Liver (tissue), 8 donors: ENCODE measurements at regions not wholly inside any gene's neighbourhood (a gene's known extent, or its start where the extent isn't known, plus 50 kb on each side); places are given as distances from the start of the nearest gene placed in this dataset.

Experiments used
- DNase-seq: peaks from one replicate; pipeline ENCODE4 v3.0.0-alpha.2; 2017; ENCODE audit warnings: low spot score
- H3K27ac ChIP-seq, 2 donors: one replicate each; pipeline ENCODE4 v1.7.0; 2013; ENCODE audit warnings: inconsistent platforms in 2 of 2, low read length in 2 of 2, control low read depth in 1 of 2, low read depth in 1 of 2, mild to moderate bottlenecking in 1 of 2
- H3K27me3 ChIP-seq, 4 donors: one replicate each; pipeline versions ENCODE4 v1.6.1 to v1.7.0; 2013; ENCODE audit warnings: low read length in 3 of 4, inconsistent platforms in 1 of 4, mild to moderate bottlenecking in 1 of 4, moderate library complexity in 1 of 4; ENCODE audit not compliant: control insufficient read depth in 4 of 4, insufficient read depth in 4 of 4
- H3K36me3 ChIP-seq, 4 donors: one replicate each; pipeline versions ENCODE4 v1.6.1 to v1.7.0; 2013; ENCODE audit warnings: low read length in 3 of 4, mild to moderate bottlenecking in 3 of 4, low read depth in 1 of 4, moderate library complexity in 1 of 4; ENCODE audit not compliant: control insufficient read depth in 4 of 4, insufficient read depth in 3 of 4
- H3K4me1 ChIP-seq, 4 donors: one replicate each; pipeline versions ENCODE4 v1.6.1 to v1.7.0; 2013; ENCODE audit warnings: low read length in 3 of 4, mild to moderate bottlenecking in 3 of 4, moderate library complexity in 1 of 4; ENCODE audit not compliant: control insufficient read depth in 4 of 4, insufficient read depth in 4 of 4
- H3K4me3 ChIP-seq, 3 donors: one replicate each; pipeline versions ENCODE4 v1.6.1 to v1.7.0; 2013; ENCODE audit warnings: low read length in 3 of 3, control low read depth in 1 of 3, low read depth in 1 of 3, mild to moderate bottlenecking in 1 of 3
- H3K9ac ChIP-seq, 2 donors: one replicate each; pipeline ENCODE4 v1.7.0; 2013; ENCODE audit warnings: low read length in 2 of 2, mild to moderate bottlenecking in 2 of 2, moderate library complexity in 2 of 2, control low read depth in 1 of 2, low read depth in 1 of 2
- H3K9me3 ChIP-seq, 4 donors: one replicate each; pipeline versions ENCODE4 v1.6.1 to v1.7.0; 2013; ENCODE audit warnings: low read length in 3 of 4; ENCODE audit not compliant: control insufficient read depth in 4 of 4
- ATF3 ChIP-seq: IDR thresholded peaks from 2 replicates; pipeline ENCODE4 v1.6.1; 2016; ENCODE audit warnings: antibody characterized with exemption
- CTCF ChIP-seq: fragments of 150-350 bp; IDR thresholded peaks from 2 replicates; pipeline ENCODE4 v1.5.1; 2017; ENCODE audit warnings: improper control_type of control experiment, low read depth, low read length; ENCODE audit not compliant: missing input control
- EGR1 ChIP-seq, 2 donors: IDR thresholded peaks; 2 replicates each; pipeline ENCODE4 v1.6.1; 2016 to 2018; ENCODE audit warnings: antibody characterized with exemption in 2 of 2, low read depth in 2 of 2
- FOXA1 ChIP-seq: IDR thresholded peaks from 2 replicates; pipeline ENCODE4 v1.6.1; 2016; ENCODE audit warnings: antibody characterized with exemption
- FOXA2 ChIP-seq: IDR thresholded peaks from 2 replicates; pipeline ENCODE4 v1.6.1; 2016; ENCODE audit warnings: antibody characterized with exemption
- HNF4A ChIP-seq, 2 donors: conservative IDR thresholded peaks; 2 replicates each; pipeline ENCODE4 v1.6.1; 2016; ENCODE audit warnings: antibody characterized with exemption in 2 of 2, mild to moderate bottlenecking in 2 of 2
- HNF4G ChIP-seq: IDR thresholded peaks from 2 replicates; pipeline ENCODE4 v1.6.1; 2016; ENCODE audit warnings: antibody characterized with exemption
- JUND ChIP-seq, 2 donors: IDR thresholded peaks; 2 replicates each; pipeline ENCODE4 v1.6.1; 2016; ENCODE audit warnings: antibody characterized with exemption in 2 of 2
- RAD21 ChIP-seq, 2 donors: IDR thresholded peaks; 2 replicates each; pipeline ENCODE4 v1.6.1; 2016; ENCODE audit warnings: antibody characterized with exemption in 2 of 2, mild to moderate bottlenecking in 2 of 2
- REST ChIP-seq: IDR thresholded peaks from 2 replicates; pipeline ENCODE4 v1.6.1; 2016; ENCODE audit warnings: antibody characterized with exemption, mild to moderate bottlenecking
- SP1 ChIP-seq: IDR thresholded peaks from 2 replicates; pipeline ENCODE4 v1.6.1; 2018; ENCODE audit warnings: antibody characterized with exemption, mild to moderate bottlenecking
- TAF1 ChIP-seq: conservative IDR thresholded peaks from 2 replicates; pipeline ENCODE4 v1.6.1; 2016; ENCODE audit warnings: antibody characterized with exemption, mild to moderate bottlenecking
- YY1 ChIP-seq: IDR thresholded peaks from 2 replicates; pipeline ENCODE4 v1.6.1; 2016; ENCODE audit warnings: antibody characterized with exemption, mild to moderate bottlenecking
- ZBTB33 ChIP-seq: IDR thresholded peaks from 2 replicates; pipeline ENCODE4 v1.6.1; 2016; ENCODE audit warnings: antibody characterized with exemption
- whole genome bisulfite sequencing: extraction: QIAGEN DNeasy Blood & Tissue Kit; methylation state at CpG from one replicate; pipeline ENCODE4 v1.1.7; 2013; 5-methylcytosine and 5-hydroxymethylcytosine counted together
- TF ChIP-seq, protein P1 (sequence below): IDR thresholded peaks from 2 replicates; pipeline ENCODE4 v1.6.1; 2016; ENCODE audit warnings: antibody characterized with exemption
- donor health status: healthy.
- donor health status: healthy.
- donor health status: healthy.
- donor health status: healthy.
- donor health status: healthy.

GRCh38 chr2:171230176-171230575 lies 69.5 kb upstream of the TLK1 start:
- no peak for DNase-seq
- H3K27ac ChIP-seq: no peak overlapping the region
- WGBS: 91% methylated on average over 3 of the region's 3 CpGs
- H3K36me3 ChIP-seq: no peaks in the 10 kb centered on the region
- H3K27me3 ChIP-seq: no peaks in the 10 kb centered on the region
- TF ChIP-seq TAF1 (no peak), HNF4G (no peak), REST (no peak), ATF3 (no peak), CTCF (no peak), FOXA1 (no peak), FOXA2 (no peak), SP1 (no peak), YY1 (no peak), HNF4A (conservative IDR thresholded peaks at IDR 0.05) (no peak), JUND (IDR thresholded peaks at IDR 0.05) (no peak)
- TF ChIP-seq, protein P1, sequence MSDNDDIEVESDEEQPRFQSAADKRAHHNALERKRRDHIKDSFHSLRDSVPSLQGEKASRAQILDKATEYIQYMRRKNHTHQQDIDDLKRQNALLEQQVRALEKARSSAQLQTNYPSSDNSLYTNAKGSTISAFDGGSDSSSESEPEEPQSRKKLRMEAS: no peak
- H3K9me3 ChIP-seq: no peaks in the 10 kb centered on the region
- no peak overlapping the region for H3K9ac ChIP-seq
- no peak overlapping the region for H3K4me3 ChIP-seq
- H3K4me1 ChIP-seq: no peaks in the 10 kb centered on the region

- H3K27ac ChIP-seq: no peak overlapping the region
- no peaks in the 10 kb centered on the region for H3K27me3 ChIP-seq
- no peak for TF ChIP-seq REST
- TF ChIP-seq HNF4A (conservative IDR thresholded peaks at IDR 0.05): no peak
- no peak for TF ChIP-seq EGR1 (IDR thresholded peaks at IDR 0.05; ENCODE audit: low read depth in 2 of 2)
- TF ChIP-seq, protein P1: no peak
- TF ChIP-seq CTCF: no peak
- TF ChIP-seq TAF1: no peak
- no peak for TF ChIP-seq HNF4G
- no peak for TF ChIP-seq ZBTB33
- TF ChIP-seq RAD21 (IDR thresholded peaks at IDR 0.05): no peak
- no peak for DNase-seq
- H3K4me3 ChIP-seq: no peak overlapping the region
- H3K9ac ChIP-seq: no peak overlapping the region
- no peaks in the 10 kb centered on the region for H3K9me3 ChIP-seq
- H3K4me1 ChIP-seq: no peaks in the 10 kb centered on the region
- 96% methylated on average over 2 of the region's 2 CpGs for WGBS
- H3K36me3 ChIP-seq: no peaks in the 10 kb centered on the region
Observed at GRCh38 chr2:171228826-171229225, 68.1 kb upstream of the TLK1 start.
